PFSK-1 (cell line): ENCODE measurements at regions not wholly inside any gene's neighbourhood (a gene's known extent, or its start where the extent isn't known, plus 50 kb on each side); places are given as distances from the start of the nearest gene placed in this dataset.

ENCODE experiments used
- POLR2AphosphoS5 ChIP-seq: IDR thresholded peaks from 2 replicates; pipeline ENCODE4 v1.6.1; 2012; ENCODE audit warnings: low read depth, mild to moderate bottlenecking, control low read depth, low read length, moderate library complexity
- REST ChIP-seq, 2 experiments: IDR thresholded peaks; 2 replicates each; pipeline versions ENCODE4 v1.6.1 to v1.8.0; 2011 to 2012; ENCODE audit warnings: low read depth in 2 of 2, low read length in 2 of 2, control low read depth in 1 of 2, inconsistent platforms in 1 of 2, mild to moderate bottlenecking in 1 of 2, moderate library complexity in 1 of 2; ENCODE audit not compliant: insufficient read depth in 1 of 2
- TAF1 ChIP-seq: IDR thresholded peaks from 2 replicates; pipeline ENCODE4 v1.6.1; 2012; ENCODE audit warnings: low read length, control low read depth, borderline replicate concordance; ENCODE audit not compliant: insufficient read depth

GRCh38 chr21:43294194-43294902 is 125.5 kb downstream of the CRYAA start:
- TF ChIP-seq POLR2AphosphoS5 (no peak), REST (IDR thresholded peaks at IDR 0.05; ENCODE audit: insufficient read depth in 1 of 2, low read depth in 2 of 2, low read length in 2 of 2) (no peak), TAF1 (no peak)
